ENCODE measurements at regions not wholly inside any gene's neighbourhood (a gene's known extent, or its start where the extent isn't known, plus 50 kb on each side); places are given as distances from the start of the nearest gene placed in this dataset.

DNA sequence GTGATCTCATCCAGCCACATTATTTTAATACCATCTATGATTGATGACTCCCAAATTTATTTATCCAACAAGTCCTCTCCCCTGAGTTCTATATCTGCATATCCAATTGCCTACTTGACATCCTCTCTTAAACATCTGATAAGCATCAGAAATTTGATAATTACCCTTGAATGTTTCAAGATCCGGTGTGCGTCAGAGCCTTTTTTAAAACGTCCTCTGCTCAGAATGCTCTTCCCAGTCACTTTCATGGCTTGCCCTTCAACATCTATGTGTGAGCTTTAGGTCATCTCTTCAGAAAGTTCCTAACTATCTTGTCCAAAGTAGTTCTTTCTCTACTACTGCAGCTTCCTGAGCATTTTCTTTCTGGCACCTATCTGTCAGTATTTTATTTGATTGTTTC is 364.3 kb downstream of the PLPP3 start:
- H3K4me3 Mint-ChIP-seq = no peak overlapping the region
- H3K36me3 Mint-ChIP-seq = no peaks in the 10 kb centered on the region
- POLR2A ChIA-PET = interaction anchor here (0.6 kb wide), 1 partner anchor 121 kb away, joined by 5 read pairs; no protein-coding TSS in a partner anchor
- H3K9me3 Mint-ChIP-seq = no peaks in the 10 kb centered on the region
- DNase-seq (ENCODE audit: low spot score) = no peak
- CTCF ChIA-PET = no interaction called here
- no peaks in the 10 kb centered on the region for H3K27me3 Mint-ChIP-seq (ENCODE audit: low read depth)
- peaks cover 2% of the 10 kb centered on the region for H3K4me1 Mint-ChIP-seq
- H3K27ac Mint-ChIP-seq = no peak overlapping the region
- no peak for ATAC-seq
- TF ChIP-seq TEAD4 (CRISPR knock-in tag; IDR thresholded peaks at IDR 0.05) = no peak

GRCh38 chr1:56213068-56213467 is 366.3 kb downstream of the PLPP3 start:
- H3K27ac Mint-ChIP-seq = no peak overlapping the region
- no peaks in the 10 kb centered on the region for H3K4me1 Mint-ChIP-seq
- no peaks in the 10 kb centered on the region for H3K9me3 Mint-ChIP-seq
- TF ChIP-seq PRDM15 (CRISPR knock-in tag; IDR thresholded peaks at IDR 0.05) (no peak), ZNF232 (CRISPR knock-in tag; IDR thresholded peaks at IDR 0.05) (no peak), GTF2I (CRISPR knock-in tag; conservative IDR thresholded peaks at IDR 0.05) (no peak), EMX1 (CRISPR knock-in tag; IDR thresholded peaks at IDR 0.05) (no peak), SMAD3 (CRISPR knock-in tag; IDR thresholded peaks at IDR 0.05; ENCODE audit: borderline replicate concordance) (no peak), ZNF281 (CRISPR knock-in tag; IDR thresholded peaks at IDR 0.05) (no peak), ZBTB21 (CRISPR knock-in tag; IDR thresholded peaks at IDR 0.05; ENCODE audit: borderline replicate concordance) (no peak), STAT6 (CRISPR knock-in tag; conservative IDR thresholded peaks at IDR 0.05; ENCODE audit: low read depth) (no peak)
- no peak for ATAC-seq
- H3K36me3 Mint-ChIP-seq = no peaks in the 10 kb centered on the region
- no peak overlapping the region for H3K4me3 Mint-ChIP-seq
- POLR2A ChIA-PET = no interaction called here
- CTCF ChIA-PET = no interaction called here
- H3K27me3 Mint-ChIP-seq (ENCODE audit: low read depth) = no peaks in the 10 kb centered on the region
- no peak for DNase-seq (ENCODE audit: low spot score)

GRCh38 chr1:56212143-56212542 is 367.2 kb downstream of the PLPP3 start:
- no peaks in the 10 kb centered on the region for H3K27me3 Mint-ChIP-seq (ENCODE audit: low read depth)
- ATAC-seq (no peak), DNase-seq (ENCODE audit: low spot score) (no peak)
- CTCF ChIA-PET = no interaction called here
- no peak overlapping the region for H3K27ac Mint-ChIP-seq
- no peaks in the 10 kb centered on the region for H3K4me1 Mint-ChIP-seq
- no peak overlapping the region for H3K4me3 Mint-ChIP-seq
- H3K9me3 Mint-ChIP-seq = peaks cover 8% of the 10 kb centered on the region; the same call in 1 of the 2 replicates
- POLR2A ChIA-PET = interaction anchor here (0.8 kb wide), 1 partner anchor 12 kb away, joined by 3 read pairs; no protein-coding TSS in a partner anchor
- no peaks in the 10 kb centered on the region for H3K36me3 Mint-ChIP-seq
- no peak for TF ChIP-seq NR1H2 (CRISPR knock-in tag; IDR thresholded peaks at IDR 0.05)
- TF ChIP-seq GRHL2 (CRISPR knock-in tag; IDR thresholded peaks at IDR 0.05; ENCODE audit: insufficient replicate concordance, severe bottlenecking) = no peak
- TF ChIP-seq ZNF232 (CRISPR knock-in tag; IDR thresholded peaks at IDR 0.05) = no peak
- no peak for TF ChIP-seq ZNF138 (CRISPR knock-in tag; conservative IDR thresholded peaks at IDR 0.05)
- TF ChIP-seq, protein P1, sequence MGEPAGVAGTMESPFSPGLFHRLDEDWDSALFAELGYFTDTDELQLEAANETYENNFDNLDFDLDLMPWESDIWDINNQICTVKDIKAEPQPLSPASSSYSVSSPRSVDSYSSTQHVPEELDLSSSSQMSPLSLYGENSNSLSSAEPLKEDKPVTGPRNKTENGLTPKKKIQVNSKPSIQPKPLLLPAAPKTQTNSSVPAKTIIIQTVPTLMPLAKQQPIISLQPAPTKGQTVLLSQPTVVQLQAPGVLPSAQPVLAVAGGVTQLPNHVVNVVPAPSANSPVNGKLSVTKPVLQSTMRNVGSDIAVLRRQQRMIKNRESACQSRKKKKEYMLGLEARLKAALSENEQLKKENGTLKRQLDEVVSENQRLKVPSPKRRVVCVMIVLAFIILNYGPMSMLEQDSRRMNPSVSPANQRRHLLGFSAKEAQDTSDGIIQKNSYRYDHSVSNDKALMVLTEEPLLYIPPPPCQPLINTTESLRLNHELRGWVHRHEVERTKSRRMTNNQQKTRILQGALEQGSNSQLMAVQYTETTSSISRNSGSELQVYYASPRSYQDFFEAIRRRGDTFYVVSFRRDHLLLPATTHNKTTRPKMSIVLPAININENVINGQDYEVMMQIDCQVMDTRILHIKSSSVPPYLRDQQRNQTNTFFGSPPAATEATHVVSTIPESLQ (CRISPR knock-in tag; IDR thresholded peaks at IDR 0.05) = no peak
- no peak for TF ChIP-seq JAZF1 (CRISPR knock-in tag; IDR thresholded peaks at IDR 0.05)
- TF ChIP-seq, protein P2, sequence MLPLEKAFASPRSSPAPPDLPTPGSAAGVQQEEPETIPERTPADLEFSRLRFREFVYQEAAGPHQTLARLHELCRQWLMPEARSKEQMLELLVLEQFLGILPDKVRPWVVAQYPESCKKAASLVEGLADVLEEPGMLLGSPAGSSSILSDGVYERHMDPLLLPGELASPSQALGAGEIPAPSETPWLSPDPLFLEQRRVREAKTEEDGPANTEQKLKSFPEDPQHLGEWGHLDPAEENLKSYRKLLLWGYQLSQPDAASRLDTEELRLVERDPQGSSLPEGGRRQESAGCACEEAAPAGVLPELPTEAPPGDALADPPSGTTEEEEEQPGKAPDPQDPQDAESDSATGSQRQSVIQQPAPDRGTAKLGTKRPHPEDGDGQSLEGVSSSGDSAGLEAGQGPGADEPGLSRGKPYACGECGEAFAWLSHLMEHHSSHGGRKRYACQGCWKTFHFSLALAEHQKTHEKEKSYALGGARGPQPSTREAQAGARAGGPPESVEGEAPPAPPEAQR (CRISPR knock-in tag; IDR thresholded peaks at IDR 0.05) = no peak
- TF ChIP-seq FOXP1 (CRISPR knock-in tag; IDR thresholded peaks at IDR 0.05; ENCODE audit: borderline replicate concordance) = no peak
- no peak for TF ChIP-seq GTF2I (CRISPR knock-in tag; conservative IDR thresholded peaks at IDR 0.05)
